ENCODE measurements at regions not wholly inside any gene's neighbourhood (a gene's known extent, or its start where the extent isn't known, plus 50 kb on each side); places are given as distances from the start of the nearest gene placed in this dataset.
"Not testable (repeated sequence)": the region's sequence is repeated elsewhere in the genome, so short reads cannot be mapped to it uniquely, and the experiment has no call there.

GRCh38 chr20:30629376-30629775 lies 628.1 kb upstream of the DEFB115 start:
- TF ChIP-seq CTCF, POLR2A (IDR thresholded peaks at IDR 0.05): not testable (repeated sequence)

Measured in adrenal gland (tissue), 5 donors.